ENCODE measurements at regions not wholly inside any gene's neighbourhood (a gene's known extent, or its start where the extent isn't known, plus 50 kb on each side); places are given as distances from the start of the nearest gene placed in this dataset.

DNA sequence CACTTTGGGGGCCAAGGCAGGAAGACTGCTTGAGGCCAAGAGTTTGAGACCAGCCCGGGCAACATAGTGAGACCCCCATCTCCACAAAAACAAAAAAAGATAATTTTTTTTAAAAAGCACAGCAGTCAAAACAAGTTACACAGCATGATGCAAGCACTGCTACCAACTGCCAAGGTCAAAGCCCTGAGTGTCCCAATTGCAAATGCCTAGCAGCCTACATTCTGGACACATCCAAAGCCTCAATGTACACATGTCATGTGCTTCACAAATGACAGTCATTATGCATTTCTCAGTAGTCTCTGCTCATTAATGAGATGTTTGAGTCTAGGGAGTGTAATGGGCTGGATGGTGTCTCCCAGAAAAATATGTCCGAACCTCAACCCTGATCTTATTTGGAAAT is 113.7 kb upstream of the CCND2 start:
- no peak for DNase-seq (ENCODE audit: low read depth)
- no peak for TF ChIP-seq CTCF (IDR thresholded peaks at IDR 0.05; ENCODE audit: insufficient read depth, low read length)
- no peak overlapping the region for H3K4me3 ChIP-seq (ENCODE audit: low read depth, low read length)

DNA sequence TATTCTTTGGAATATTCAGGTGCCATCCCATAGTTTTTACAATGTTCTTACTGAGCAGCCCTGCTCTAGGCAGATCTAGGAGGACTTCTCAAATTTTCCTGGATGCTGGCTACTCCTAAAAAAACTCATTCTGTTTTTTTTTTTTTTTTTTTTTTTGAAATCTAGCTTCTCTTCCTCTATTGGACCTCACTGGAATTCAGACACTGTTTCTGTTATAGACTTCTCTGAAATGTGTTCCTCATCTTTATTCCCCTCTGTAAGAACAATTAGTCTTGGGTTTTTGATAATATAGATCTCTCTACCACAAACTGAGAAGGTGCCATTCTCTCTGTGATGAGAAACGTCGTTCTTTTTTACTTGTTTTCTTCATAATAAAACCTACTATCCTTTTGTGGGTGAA is 115.3 kb upstream of the CCND2 start:
- no peak for TF ChIP-seq CTCF (IDR thresholded peaks at IDR 0.05; ENCODE audit: insufficient read depth, low read length)
- DNase-seq (ENCODE audit: low read depth) = no peak
- no peak overlapping the region for H3K4me3 ChIP-seq (ENCODE audit: low read depth, low read length)

- TF ChIP-seq CTCF (IDR thresholded peaks at IDR 0.05; ENCODE audit: insufficient read depth, low read length) = no peak
- DNase-seq (ENCODE audit: low read depth) = no peak
- no peak overlapping the region for H3K4me3 ChIP-seq (ENCODE audit: low read depth, low read length)
Observed at GRCh38 chr12:4157122-4157521, 116.4 kb upstream of the CCND2 start.

- no peak for TF ChIP-seq CTCF (IDR thresholded peaks at IDR 0.05; ENCODE audit: insufficient read depth, low read length)
- DNase-seq (ENCODE audit: low read depth) = no peak
- H3K4me3 ChIP-seq (ENCODE audit: low read depth, low read length) = no peak overlapping the region
Observed at GRCh38 chr12:4156317-4156716, 117.2 kb upstream of the CCND2 start.

GRCh38 chr12:4154672-4155225 is 118.8 kb upstream of the CCND2 start:
- TF ChIP-seq CTCF (IDR thresholded peaks at IDR 0.05; ENCODE audit: insufficient read depth, low read length) = no peak
- no peak overlapping the region for H3K4me3 ChIP-seq (ENCODE audit: low read depth, low read length)
- DNase-seq (ENCODE audit: low read depth) = no peak

- no peak overlapping the region for H3K4me3 ChIP-seq (ENCODE audit: low read depth, low read length)
- no peak for DNase-seq (ENCODE audit: low read depth)
Observed at GRCh38 chr12:4153343-4153892, 120.1 kb upstream of the CCND2 start.

More at GRCh38 chr12:4153343-4153892, 120.1 kb upstream of the CCND2 start:
- TF ChIP-seq CTCF (IDR thresholded peaks at IDR 0.05; ENCODE audit: insufficient read depth, low read length) = no peak

All from fibroblast of the aortic adventitia (primary cell).